ENCODE measurements at regions not wholly inside any gene's neighbourhood (a gene's known extent, or its start where the extent isn't known, plus 50 kb on each side); places are given as distances from the start of the nearest gene placed in this dataset.

GRCh38 chr2:21854938-21855337, 731.2 kb downstream of the TDRD15 start:
- no peak for DNase-seq
- no peaks in the 10 kb centered on the region for H3K9me3 ChIP-seq
- no peak overlapping the region for H3K27ac ChIP-seq
- WGBS, 2 donors = 88 to 93% methylated on average over 3 of the region's 3 CpGs
- no peaks in the 10 kb centered on the region for H3K4me1 ChIP-seq
- no peaks in the 10 kb centered on the region for H3K36me3 ChIP-seq (ENCODE audit: low read depth, missing control alignments)
- no peak overlapping the region for H3K4me3 ChIP-seq
- H3K27me3 ChIP-seq = no peaks in the 10 kb centered on the region
- no peak for TF ChIP-seq POLR2A (IDR thresholded peaks at IDR 0.05)
- TF ChIP-seq CTCF (IDR thresholded peaks at IDR 0.05) = no peak
- intact Hi-C loops (cut with DNase I; ENCODE audit: low total_unique reads) = no loop called here

GRCh38 chr2:21856708-21857107, 732.9 kb downstream of the TDRD15 start:
- Histone ChIP-seq H3K9me3 (no peaks in the 10 kb centered on the region), H3K27me3 (no peaks in the 10 kb centered on the region), H3K4me3 (no peak overlapping the region), H3K27ac (no peak overlapping the region), H3K36me3 (ENCODE audit: low read depth, missing control alignments) (no peaks in the 10 kb centered on the region), H3K4me1 (no peaks in the 10 kb centered on the region)
- no peak for TF ChIP-seq CTCF (IDR thresholded peaks at IDR 0.05)
- no peak for TF ChIP-seq POLR2A (IDR thresholded peaks at IDR 0.05)
- intact Hi-C loops (cut with DNase I; ENCODE audit: low total_unique reads) = no loop called here
- WGBS, 2 donors = 70 to 92% methylated on average over 3 of the region's 3 CpGs
- no peak for DNase-seq

GRCh38 chr2:21860907-21861306, 737.1 kb downstream of the TDRD15 start:
- H3K36me3 ChIP-seq (ENCODE audit: low read depth, missing control alignments) = no peaks in the 10 kb centered on the region
- no peak overlapping the region for H3K4me3 ChIP-seq
- no peaks in the 10 kb centered on the region for H3K4me1 ChIP-seq
- DNase-seq = no peak
- H3K27ac ChIP-seq = no peak overlapping the region
- intact Hi-C loops (cut with DNase I; ENCODE audit: low total_unique reads) = no loop called here
- 74 to 91% methylated on average over 2 of the region's 2 CpGs for WGBS, 2 donors
- no peak for TF ChIP-seq POLR2A (IDR thresholded peaks at IDR 0.05)
- TF ChIP-seq CTCF (IDR thresholded peaks at IDR 0.05) = no peak
- no peaks in the 10 kb centered on the region for H3K27me3 ChIP-seq
- H3K9me3 ChIP-seq = no peaks in the 10 kb centered on the region

- H3K4me3 ChIP-seq = no peak overlapping the region
- intact Hi-C loops (cut with DNase I; ENCODE audit: low total_unique reads) = no loop called here
- H3K9me3 ChIP-seq = no peaks in the 10 kb centered on the region
- no peaks in the 10 kb centered on the region for H3K4me1 ChIP-seq
- no peak overlapping the region for H3K27ac ChIP-seq
- TF ChIP-seq CTCF (IDR thresholded peaks at IDR 0.05) (no peak), POLR2A (IDR thresholded peaks at IDR 0.05) (no peak)
- no peaks in the 10 kb centered on the region for H3K36me3 ChIP-seq (ENCODE audit: low read depth, missing control alignments)
- WGBS, 2 donors = 78 to 84% methylated on average over 3 to 5 of the region's 5 CpGs
- no peak for DNase-seq
- H3K27me3 ChIP-seq = no peaks in the 10 kb centered on the region
Measured at GRCh38 chr2:21866316-21866715, 742.5 kb downstream of the TDRD15 start.

GRCh38 chr2:21887881-21888280, 764.1 kb downstream of the TDRD15 start:
- Histone ChIP-seq H3K27ac (no peak overlapping the region), H3K4me3 (no peak overlapping the region), H3K9me3 (no peaks in the 10 kb centered on the region), H3K4me1 (peaks cover 11% of the 10 kb centered on the region), H3K36me3 (ENCODE audit: low read depth, missing control alignments) (no peaks in the 10 kb centered on the region), H3K27me3 (no peaks in the 10 kb centered on the region)
- intact Hi-C loops (cut with DNase I; ENCODE audit: low total_unique reads) = no loop called here
- 90 to 95% methylated on average over 4 of the region's 4 CpGs for WGBS, 2 donors
- DNase-seq = no peak
- TF ChIP-seq POLR2A (IDR thresholded peaks at IDR 0.05) (no peak), CTCF (IDR thresholded peaks at IDR 0.05) (no peak)

Data from testis (tissue), 2 donors.